Lung (tissue), 12 donors: ENCODE measurements at regions not wholly inside any gene's neighbourhood (a gene's known extent, or its start where the extent isn't known, plus 50 kb on each side); places are given as distances from the start of the nearest gene placed in this dataset. TPM values are rescaled to one million over a fixed set of nuclear protein-coding genes. Genes with fewer than 3 reads are reported as not detected.
"Not testable (repeated sequence)": the region's sequence is repeated elsewhere in the genome, so short reads cannot be mapped to it uniquely, and the experiment has no call there.

Source experiments
- ATAC-seq: fragments of 200-7000 bp; cut with Tn5 transposase; one replicate; pipeline ENCODE4 v1.9.1; 2020; ENCODE audit warnings: moderate number of reproducible peaks; ENCODE audit not compliant: insufficient read depth, low FRiP score
- DNase-seq, 3 donors: peaks; one replicate each; pipeline ENCODE4 v3.0.0-alpha.2; 2013 to 2017
- H3K27ac ChIP-seq, 2 donors: one replicate each; pipeline ENCODE4 v1.5.1; 2013; ENCODE audit warnings: mild to moderate bottlenecking in 2 of 2, moderate library complexity in 2 of 2, control low read depth in 1 of 2, inconsistent platforms in 1 of 2, low read depth in 1 of 2, low read length in 1 of 2
- H3K27me3 ChIP-seq, 3 donors: one replicate each; pipeline ENCODE4 v1.5.1; 2013; ENCODE audit warnings: low read length in 2 of 3; ENCODE audit not compliant: control insufficient read depth in 3 of 3, insufficient read depth in 3 of 3
- H3K36me3 ChIP-seq, 4 donors: one replicate each; pipeline ENCODE4 v1.5.1; 2013; ENCODE audit warnings: low read length in 4 of 4, mild to moderate bottlenecking in 1 of 4, moderate library complexity in 1 of 4; ENCODE audit not compliant: control insufficient read depth in 4 of 4, insufficient read depth in 4 of 4
- H3K4me1 ChIP-seq, 5 donors: one replicate each; pipeline ENCODE4 v1.5.1; 2013; ENCODE audit warnings: low read length in 5 of 5, mild to moderate bottlenecking in 2 of 5, moderate library complexity in 1 of 5; ENCODE audit not compliant: control insufficient read depth in 5 of 5, insufficient read depth in 5 of 5
- H3K4me3 ChIP-seq: one replicate; pipeline ENCODE4 v1.5.1; 2013; ENCODE audit warnings: mild to moderate bottlenecking, control low read depth, moderate library complexity
- H3K9ac ChIP-seq, 2 donors: one replicate each; pipeline ENCODE4 v1.5.1; 2013; ENCODE audit warnings: low read length in 2 of 2, control low read depth in 1 of 2; ENCODE audit not compliant: insufficient read depth in 1 of 2
- H3K9me3 ChIP-seq, 4 donors: one replicate each; pipeline ENCODE4 v1.5.1; 2013; ENCODE audit warnings: low read length in 3 of 4, mild to moderate bottlenecking in 1 of 4, moderate library complexity in 1 of 4; ENCODE audit not compliant: control insufficient read depth in 4 of 4, insufficient read depth in 3 of 4
- CTCF ChIP-seq: IDR thresholded peaks from 2 replicates; pipeline ENCODE4 v1.5.1; 2012; ENCODE audit warnings: mild to moderate bottlenecking; ENCODE audit errors: control extremely low read depth, extremely low read depth
- WGBS, 2 donors: extraction: QIAGEN DNeasy Blood & Tissue Kit; methylation state at CpG; one replicate each; pipeline ENCODE4 v1.1.7; 2013; 5-methylcytosine and 5-hydroxymethylcytosine counted together
- small RNA-seq: library from RNA; depleted of rRNA; stranded (forward); fragments of <200 nt; gene quantifications from one replicate; pipeline ENCODE3, GENCODE V24; 2014; ENCODE audit warnings: low replicate concordance
- donor health status: control.
- donor health status: control.
- donor health status: Bipolar disorder and iron deficiency.
- donor health status: healthy.
- donor health status: DM: yes; HTN: yes; CAD: no.

- 73 to 78% methylated on average over 4 of the region's 4 CpGs for WGBS, 2 donors
- no peak for TF ChIP-seq CTCF
- Histone ChIP-seq H3K9me3 (peaks cover 0 to 2% (median 0%) of the 10 kb centered on the region in 4 donors), H3K27ac (no peak overlapping the region), H3K27me3 (no peaks in the 10 kb centered on the region), H3K36me3 (no peaks in the 10 kb centered on the region), H3K4me3 (no peak overlapping the region), H3K9ac (no peak overlapping the region), H3K4me1 (peaks cover 0 to 6% (median 0%) of the 10 kb centered on the region in 5 donors)
- ATAC-seq = no peak
- DNase-seq = no peak
Observed at GRCh38 chr10:28479927-28480627, 52.8 kb upstream of the WAC start.

- Histone ChIP-seq H3K4me3 (no peak overlapping the region), H3K27ac (no peak overlapping the region), H3K9ac (no peak overlapping the region), H3K9me3 (peaks cover 0 to 2% (median 0%) of the 10 kb centered on the region in 4 donors), H3K27me3 (no peaks in the 10 kb centered on the region), H3K4me1 (peaks cover 0 to 6% (median 0%) of the 10 kb centered on the region in 5 donors), H3K36me3 (no peaks in the 10 kb centered on the region)
- DNase-seq = no peak
- 87 to 94% methylated on average over 3 of the region's 3 CpGs for WGBS, 2 donors
- no peak for TF ChIP-seq CTCF
- ATAC-seq = no peak
Observed at GRCh38 chr10:28480628-28480965, 52.3 kb upstream of the WAC start.

- ATAC-seq, H3K4me3 ChIP-seq, DNase-seq, H3K9me3 ChIP-seq, H3K9ac ChIP-seq, H3K36me3 ChIP-seq, H3K27me3 ChIP-seq, H3K27ac ChIP-seq, H3K4me1 ChIP-seq: not testable (repeated sequence)
- WGBS, 2 donors = 62 to 70% methylated on average over 5 of the region's 5 CpGs
Observed at GRCh38 chr10:28481346-28481745, 51.6 kb upstream of the WAC start.

GRCh38 chr10:28481968-28482367 is 51.0 kb upstream of the WAC start:
- no peak for TF ChIP-seq CTCF
- H3K9ac ChIP-seq = no peak overlapping the region
- DNase-seq (no peak), ATAC-seq (no peak)
- no peaks in the 10 kb centered on the region for H3K27me3 ChIP-seq
- WGBS, 2 donors = 96 to 100% methylated on average over 1 of the region's 1 CpG
- H3K4me1 ChIP-seq = peaks cover 0 to 6% (median 0%) of the 10 kb centered on the region in 5 donors
- no peak overlapping the region for H3K27ac ChIP-seq
- no peak overlapping the region for H3K4me3 ChIP-seq
- H3K9me3 ChIP-seq = peaks cover 0 to 2% (median 0%) of the 10 kb centered on the region in 4 donors
- no peaks in the 10 kb centered on the region for H3K36me3 ChIP-seq

Small RNA genes lying in the stretch of these regions (small RNA-seq; reads per million reads assigned to genes)
- not detected for gene RF00012
